ENCODE measurements at regions not wholly inside any gene's neighbourhood (a gene's known extent, or its start where the extent isn't known, plus 50 kb on each side); places are given as distances from the start of the nearest gene placed in this dataset.

DNA sequence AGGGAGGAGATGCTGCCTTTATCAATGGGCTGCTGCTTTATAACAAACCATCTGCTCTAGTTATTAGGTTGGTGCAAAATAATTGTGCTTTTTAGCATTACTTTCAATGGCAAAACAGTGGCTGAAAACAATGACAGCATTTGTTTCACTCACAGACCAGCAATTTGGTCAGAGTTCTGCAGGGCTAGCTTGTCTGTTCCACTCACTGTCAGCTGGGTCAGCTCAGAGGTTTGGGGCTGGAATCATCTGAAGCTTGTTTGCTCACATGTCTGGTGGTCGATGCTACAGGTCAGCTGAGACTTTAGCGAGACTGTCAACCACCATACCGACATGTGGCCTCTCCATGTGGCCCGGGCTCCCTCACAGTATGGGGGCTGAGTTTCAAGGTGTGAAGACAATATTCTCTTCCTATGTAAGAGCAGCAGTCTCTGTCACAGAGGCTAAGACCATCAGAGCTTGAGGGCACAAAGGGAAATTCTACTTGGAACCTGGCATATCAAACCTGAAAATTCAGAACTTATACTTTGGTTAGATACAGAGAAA lies 81.3 kb upstream of the LIMCH1 start (continued):
- TF ChIP-seq, protein P1, sequence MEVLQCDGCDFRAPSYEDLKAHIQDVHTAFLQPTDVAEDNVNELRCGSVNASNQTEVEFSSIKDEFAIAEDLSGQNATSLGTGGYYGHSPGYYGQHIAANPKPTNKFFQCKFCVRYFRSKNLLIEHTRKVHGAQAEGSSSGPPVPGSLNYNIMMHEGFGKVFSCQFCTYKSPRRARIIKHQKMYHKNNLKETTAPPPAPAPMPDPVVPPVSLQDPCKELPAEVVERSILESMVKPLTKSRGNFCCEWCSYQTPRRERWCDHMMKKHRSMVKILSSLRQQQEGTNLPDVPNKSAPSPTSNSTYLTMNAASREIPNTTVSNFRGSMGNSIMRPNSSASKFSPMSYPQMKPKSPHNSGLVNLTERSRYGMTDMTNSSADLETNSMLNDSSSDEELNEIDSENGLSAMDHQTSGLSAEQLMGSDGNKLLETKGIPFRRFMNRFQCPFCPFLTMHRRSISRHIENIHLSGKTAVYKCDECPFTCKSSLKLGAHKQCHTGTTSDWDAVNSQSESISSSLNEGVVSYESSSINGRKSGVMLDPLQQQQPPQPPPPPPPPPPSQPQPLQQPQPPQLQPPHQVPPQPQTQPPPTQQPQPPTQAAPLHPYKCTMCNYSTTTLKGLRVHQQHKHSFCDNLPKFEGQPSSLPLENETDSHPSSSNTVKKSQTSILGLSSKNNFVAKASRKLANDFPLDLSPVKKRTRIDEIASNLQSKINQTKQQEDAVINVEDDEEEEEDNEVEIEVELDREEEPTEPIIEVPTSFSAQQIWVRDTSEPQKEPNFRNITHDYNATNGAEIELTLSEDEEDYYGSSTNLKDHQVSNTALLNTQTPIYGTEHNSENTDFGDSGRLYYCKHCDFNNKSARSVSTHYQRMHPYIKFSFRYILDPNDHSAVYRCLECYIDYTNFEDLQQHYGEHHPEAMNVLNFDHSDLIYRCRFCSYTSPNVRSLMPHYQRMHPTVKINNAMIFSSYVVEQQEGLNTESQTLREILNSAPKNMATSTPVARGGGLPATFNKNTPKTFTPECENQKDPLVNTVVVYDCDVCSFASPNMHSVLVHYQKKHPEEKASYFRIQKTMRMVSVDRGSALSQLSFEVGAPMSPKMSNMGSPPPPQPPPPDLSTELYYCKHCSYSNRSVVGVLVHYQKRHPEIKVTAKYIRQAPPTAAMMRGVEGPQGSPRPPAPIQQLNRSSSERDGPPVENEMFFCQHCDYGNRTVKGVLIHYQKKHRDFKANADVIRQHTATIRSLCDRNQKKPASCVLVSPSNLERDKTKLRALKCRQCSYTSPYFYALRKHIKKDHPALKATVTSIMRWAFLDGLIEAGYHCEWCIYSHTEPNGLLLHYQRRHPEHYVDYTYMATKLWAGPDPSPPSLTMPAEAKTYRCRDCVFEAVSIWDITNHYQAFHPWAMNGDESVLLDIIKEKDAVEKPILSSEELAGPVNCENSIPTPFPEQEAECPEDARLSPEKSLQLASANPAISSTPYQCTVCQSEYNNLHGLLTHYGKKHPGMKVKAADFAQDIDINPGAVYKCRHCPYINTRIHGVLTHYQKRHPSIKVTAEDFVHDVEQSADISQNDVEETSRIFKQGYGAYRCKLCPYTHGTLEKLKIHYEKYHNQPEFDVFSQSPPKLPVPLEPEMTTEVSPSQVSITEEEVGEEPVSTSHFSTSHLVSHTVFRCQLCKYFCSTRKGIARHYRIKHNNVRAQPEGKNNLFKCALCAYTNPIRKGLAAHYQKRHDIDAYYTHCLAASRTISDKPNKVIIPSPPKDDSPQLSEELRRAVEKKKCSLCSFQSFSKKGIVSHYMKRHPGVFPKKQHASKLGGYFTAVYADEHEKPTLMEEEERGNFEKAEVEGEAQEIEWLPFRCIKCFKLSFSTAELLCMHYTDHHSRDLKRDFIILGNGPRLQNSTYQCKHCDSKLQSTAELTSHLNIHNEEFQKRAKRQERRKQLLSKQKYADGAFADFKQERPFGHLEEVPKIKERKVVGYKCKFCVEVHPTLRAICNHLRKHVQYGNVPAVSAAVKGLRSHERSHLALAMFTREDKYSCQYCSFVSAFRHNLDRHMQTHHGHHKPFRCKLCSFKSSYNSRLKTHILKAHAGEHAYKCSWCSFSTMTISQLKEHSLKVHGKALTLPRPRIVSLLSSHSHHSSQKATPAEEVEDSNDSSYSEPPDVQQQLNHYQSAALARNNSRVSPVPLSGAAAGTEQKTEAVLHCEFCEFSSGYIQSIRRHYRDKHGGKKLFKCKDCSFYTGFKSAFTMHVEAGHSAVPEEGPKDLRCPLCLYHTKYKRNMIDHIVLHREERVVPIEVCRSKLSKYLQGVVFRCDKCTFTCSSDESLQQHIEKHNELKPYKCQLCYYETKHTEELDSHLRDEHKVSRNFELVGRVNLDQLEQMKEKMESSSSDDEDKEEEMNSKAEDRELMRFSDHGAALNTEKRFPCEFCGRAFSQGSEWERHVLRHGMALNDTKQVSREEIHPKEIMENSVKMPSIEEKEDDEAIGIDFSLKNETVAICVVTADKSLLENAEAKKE (CRISPR knock-in tag; IDR thresholded peaks at IDR 0.05) = no peak
- TF ChIP-seq ZNF331 (CRISPR knock-in tag; IDR thresholded peaks at IDR 0.05; ENCODE audit: low read depth) (no peak), EZH2phosphoT487 (IDR thresholded peaks at IDR 0.05; ENCODE audit: unreplicated experiment) (no peak), NANOG (IDR thresholded peaks at IDR 0.05; ENCODE audit: borderline replicate concordance) (no peak), ZNF114 (CRISPR knock-in tag; IDR thresholded peaks at IDR 0.05) (no peak), JUNB (IDR thresholded peaks at IDR 0.05; ENCODE audit: unreplicated experiment) (no peak)

DNA sequence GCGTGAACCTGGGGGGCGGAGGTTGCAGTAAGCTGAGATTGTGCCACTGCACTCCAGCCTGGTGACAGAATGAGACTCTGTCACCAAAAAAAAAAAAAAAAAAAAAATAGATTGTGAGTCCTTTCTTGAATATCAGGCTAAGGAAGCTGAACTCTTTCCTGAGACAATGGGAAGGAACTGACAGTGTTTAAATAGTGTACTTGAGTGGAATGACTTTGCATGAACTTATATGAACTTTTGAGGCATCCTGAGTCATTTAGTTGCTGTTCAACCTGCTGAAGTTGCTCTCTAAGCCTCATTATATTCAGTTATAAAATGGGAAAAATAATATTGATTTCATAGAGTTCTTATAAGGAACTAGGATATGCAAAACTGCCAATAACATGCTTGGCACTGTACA lies 79.3 kb upstream of the LIMCH1 start:
- H3K27ac ChIP-seq (ENCODE audit: low read depth) = no peak overlapping the region
- Mint-ChIP-seq H3K36me3 (ENCODE audit: low read depth) (no peaks in the 10 kb centered on the region), H3K27ac (no peak overlapping the region), H3K4me1 (peaks cover 29% of the 10 kb centered on the region), H3K4me3 (no peak overlapping the region), H3K27me3 (ENCODE audit: insufficient read depth, low read depth, poor library complexity) (peaks cover 2% of the 10 kb centered on the region), H3K9me3 (peaks cover 3% of the 10 kb centered on the region; the same call in 1 of the 3 replicates)
- no peaks in the 10 kb centered on the region for H3K27me3 ChIP-seq (ENCODE audit: insufficient read depth)
- H2AFZ ChIP-seq = no peak overlapping the region
- no peak overlapping the region for H3K4me3 ChIP-seq
- H4K20me1 ChIP-seq (replicated peaks; ENCODE audit: insufficient read depth) = no peaks in the 10 kb centered on the region
- H3K9me2 ChIP-seq (ENCODE audit: insufficient read depth) = no peaks in the 10 kb centered on the region
- no peaks in the 10 kb centered on the region for H3K79me2 ChIP-seq (replicated peaks; ENCODE audit: insufficient read depth)
- no peak overlapping the region for H3K4me2 ChIP-seq
- ATAC-seq = no peak
- H3F3A ChIP-seq (replicated peaks; ENCODE audit: low read depth) = no peaks in the 10 kb centered on the region
- H3K36me3 ChIP-seq (ENCODE audit: insufficient read depth) = no peaks in the 10 kb centered on the region
- H3K4me1 ChIP-seq (ENCODE audit: insufficient read depth) = peaks cover 24% of the 10 kb centered on the region
- DNase-seq (ENCODE audit: low spot score) = no peak
- no peak for TF ChIP-seq EZH2 (IDR thresholded peaks at IDR 0.05; ENCODE audit: low read depth, unreplicated experiment)
- TF ChIP-seq, protein P1 (CRISPR knock-in tag; IDR thresholded peaks at IDR 0.05) = no peak
- TF ChIP-seq, protein P2, sequence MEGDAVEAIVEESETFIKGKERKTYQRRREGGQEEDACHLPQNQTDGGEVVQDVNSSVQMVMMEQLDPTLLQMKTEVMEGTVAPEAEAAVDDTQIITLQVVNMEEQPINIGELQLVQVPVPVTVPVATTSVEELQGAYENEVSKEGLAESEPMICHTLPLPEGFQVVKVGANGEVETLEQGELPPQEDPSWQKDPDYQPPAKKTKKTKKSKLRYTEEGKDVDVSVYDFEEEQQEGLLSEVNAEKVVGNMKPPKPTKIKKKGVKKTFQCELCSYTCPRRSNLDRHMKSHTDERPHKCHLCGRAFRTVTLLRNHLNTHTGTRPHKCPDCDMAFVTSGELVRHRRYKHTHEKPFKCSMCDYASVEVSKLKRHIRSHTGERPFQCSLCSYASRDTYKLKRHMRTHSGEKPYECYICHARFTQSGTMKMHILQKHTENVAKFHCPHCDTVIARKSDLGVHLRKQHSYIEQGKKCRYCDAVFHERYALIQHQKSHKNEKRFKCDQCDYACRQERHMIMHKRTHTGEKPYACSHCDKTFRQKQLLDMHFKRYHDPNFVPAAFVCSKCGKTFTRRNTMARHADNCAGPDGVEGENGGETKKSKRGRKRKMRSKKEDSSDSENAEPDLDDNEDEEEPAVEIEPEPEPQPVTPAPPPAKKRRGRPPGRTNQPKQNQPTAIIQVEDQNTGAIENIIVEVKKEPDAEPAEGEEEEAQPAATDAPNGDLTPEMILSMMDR (conservative IDR thresholded peaks at IDR 0.05; ENCODE audit: low read depth in 2 of 2) = no peak
